Caco-2 (cell line): ENCODE measurements at regions not wholly inside any gene's neighbourhood (a gene's known extent, or its start where the extent isn't known, plus 50 kb on each side); places are given as distances from the start of the nearest gene placed in this dataset.
"Not testable (repeated sequence)": the region's sequence is repeated elsewhere in the genome, so short reads cannot be mapped to it uniquely, and the experiment has no call there.

ENCODE experiments used
- BruUV-seq: library from RNA; stranded (reverse); fragments of 400-500 nt; replicated peaks from 2 replicates; lab custom pipeline; 2021; lab: Mats Ljungman, UMichigan
- CTCF ChIA-PET: fragments of 300-600 bp; sonication (Branson Sonifier 250); formaldehyde crosslinking; loops from one replicate; lab custom pipeline; 2022; ENCODE audit warnings: antibody characterized with exemption; lab: Charles Lee
- POLR2A ChIA-PET: fragments of 300-600 bp; sonication (Branson Sonifier 250); formaldehyde crosslinking; loops from one replicate; lab custom pipeline; 2022; ENCODE audit warnings: antibody characterized with exemption; lab: Charles Lee
- DNase-seq, 2 experiments: peaks; one replicate each; pipeline versions ENCODE4 v3.0.0 to v3.0.0-alpha.2; 2020 to 2022
- H3K27me3 ChIP-seq: replicated peaks from 2 replicates; pipeline ENCODE4 v1.6.0; 2011; ENCODE audit warnings: low read length; ENCODE audit not compliant: control insufficient read depth, insufficient read depth
- H3K36me3 ChIP-seq: 2 replicates; pipeline ENCODE4 v1.5.1; 2011; ENCODE audit warnings: low read length; ENCODE audit not compliant: control insufficient read depth, insufficient read depth
- H3K4me1 ChIP-seq: fragments of 250-450 bp; sonication (Bioruptor Pico); 2 replicates; pipeline ENCODE4 v1.5.1; 2020; ENCODE audit warnings: mild to moderate bottlenecking
- H3K4me3 ChIP-seq: 2 replicates; pipeline ENCODE4 v1.5.1; 2011; ENCODE audit warnings: low read depth, mild to moderate bottlenecking, control low read depth, low read length
- H3K9me3 ChIP-seq: fragments of 250-450 bp; sonication (Bioruptor Pico); 2 replicates; pipeline ENCODE4 v1.5.1; 2020; ENCODE audit warnings: mild to moderate bottlenecking, moderate library complexity
- H3K27ac Mint-ChIP-seq: one replicate; pipeline ENCODE4 v1.8.0; 2022; ENCODE audit warnings: mixed read lengths; ENCODE audit not compliant: unreplicated experiment
- H3K27me3 Mint-ChIP-seq: one replicate; pipeline ENCODE4 v1.8.0; 2022; ENCODE audit warnings: mixed read lengths; ENCODE audit not compliant: insufficient read depth, unreplicated experiment
- H3K36me3 Mint-ChIP-seq: one replicate; pipeline ENCODE4 v1.8.0; 2022; ENCODE audit warnings: mild to moderate bottlenecking, mixed read lengths; ENCODE audit not compliant: insufficient read depth, unreplicated experiment
- H3K4me1 Mint-ChIP-seq: one replicate; pipeline ENCODE4 v1.8.0; 2022; ENCODE audit warnings: low read depth, mixed read lengths; ENCODE audit not compliant: unreplicated experiment
- H3K4me3 Mint-ChIP-seq: one replicate; pipeline ENCODE4 v1.8.0; 2022; ENCODE audit warnings: mild to moderate bottlenecking, moderate library complexity, mixed read lengths; ENCODE audit not compliant: unreplicated experiment
- H3K9me3 Mint-ChIP-seq: one replicate; pipeline ENCODE4 v1.8.0; 2022; ENCODE audit warnings: mixed read lengths; ENCODE audit not compliant: unreplicated experiment
- intact Hi-C: fragments of 100-400 bp; cut with micrococcal nuclease; formaldehyde crosslinking; loops from one replicate; pipeline ENCODE4 v1.10.0; 2022; ENCODE audit not compliant: unreplicated experiment
- TF ChIP-seq, protein P1 (sequence below), 2 experiments: fragments of 200-600 bp in 1 of 2; IDR thresholded peaks; 1 replicate in 1 of 2; 2 replicates in 1 of 2; pipeline versions ENCODE4 v1.5.1 to v1.8.0; 2011 to 2022; ENCODE audit warnings: antibody characterized with exemption in 1 of 2, control low read depth in 1 of 2, inconsistent platforms in 1 of 2, low read depth in 1 of 2, low read length in 1 of 2, mild to moderate bottlenecking in 1 of 2, moderate library complexity in 1 of 2; ENCODE audit not compliant: insufficient read depth in 1 of 2, severe bottlenecking in 1 of 2, unreplicated experiment in 1 of 2

- H3K27me3 Mint-ChIP-seq = no peaks in the 10 kb centered on the region
- H3K36me3 Mint-ChIP-seq = no peaks in the 10 kb centered on the region
- CTCF ChIA-PET = no interaction called here
- Histone ChIP-seq H3K9me3 (no peaks in the 10 kb centered on the region), H3K27me3 (no peaks in the 10 kb centered on the region), H3K36me3 (no peaks in the 10 kb centered on the region), H3K4me1 (no peaks in the 10 kb centered on the region), H3K4me3 (no peak overlapping the region)
- no peak for DNase-seq
- H3K9me3 Mint-ChIP-seq = no peaks in the 10 kb centered on the region
- TF ChIP-seq, protein P1, sequence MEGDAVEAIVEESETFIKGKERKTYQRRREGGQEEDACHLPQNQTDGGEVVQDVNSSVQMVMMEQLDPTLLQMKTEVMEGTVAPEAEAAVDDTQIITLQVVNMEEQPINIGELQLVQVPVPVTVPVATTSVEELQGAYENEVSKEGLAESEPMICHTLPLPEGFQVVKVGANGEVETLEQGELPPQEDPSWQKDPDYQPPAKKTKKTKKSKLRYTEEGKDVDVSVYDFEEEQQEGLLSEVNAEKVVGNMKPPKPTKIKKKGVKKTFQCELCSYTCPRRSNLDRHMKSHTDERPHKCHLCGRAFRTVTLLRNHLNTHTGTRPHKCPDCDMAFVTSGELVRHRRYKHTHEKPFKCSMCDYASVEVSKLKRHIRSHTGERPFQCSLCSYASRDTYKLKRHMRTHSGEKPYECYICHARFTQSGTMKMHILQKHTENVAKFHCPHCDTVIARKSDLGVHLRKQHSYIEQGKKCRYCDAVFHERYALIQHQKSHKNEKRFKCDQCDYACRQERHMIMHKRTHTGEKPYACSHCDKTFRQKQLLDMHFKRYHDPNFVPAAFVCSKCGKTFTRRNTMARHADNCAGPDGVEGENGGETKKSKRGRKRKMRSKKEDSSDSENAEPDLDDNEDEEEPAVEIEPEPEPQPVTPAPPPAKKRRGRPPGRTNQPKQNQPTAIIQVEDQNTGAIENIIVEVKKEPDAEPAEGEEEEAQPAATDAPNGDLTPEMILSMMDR (IDR thresholded peaks at IDR 0.05; ENCODE audit: insufficient read depth in 1 of 2, low read depth in 1 of 2, low read length in 1 of 2, severe bottlenecking in 1 of 2, unreplicated experiment in 1 of 2) = no peak
- no peaks in the 10 kb centered on the region for H3K4me1 Mint-ChIP-seq
- no TSS peak for BruUV-seq
- POLR2A ChIA-PET = no interaction called here
- intact Hi-C loops = no loop called here
- no peak overlapping the region for H3K27ac Mint-ChIP-seq
- no peak overlapping the region for H3K4me3 Mint-ChIP-seq
Measured at GRCh38 chr2:14492920-14493503, 139.5 kb upstream of the LRATD1 start.

GRCh38 chr2:14494759-14495158 is 137.8 kb upstream of the LRATD1 start:
- Histone ChIP-seq H3K4me1 (no peaks in the 10 kb centered on the region), H3K4me3 (no peak overlapping the region), H3K36me3 (no peaks in the 10 kb centered on the region), H3K27me3 (no peaks in the 10 kb centered on the region), H3K9me3 (no peaks in the 10 kb centered on the region)
- no peak for DNase-seq
- no peaks in the 10 kb centered on the region for H3K4me1 Mint-ChIP-seq
- no TSS peak for BruUV-seq
- no peaks in the 10 kb centered on the region for H3K9me3 Mint-ChIP-seq
- no peak overlapping the region for H3K4me3 Mint-ChIP-seq
- no peak overlapping the region for H3K27ac Mint-ChIP-seq
- ChIA-PET POLR2A (no interaction called here), CTCF (no interaction called here)
- TF ChIP-seq, protein P1 (IDR thresholded peaks at IDR 0.05; ENCODE audit: insufficient read depth in 1 of 2, low read depth in 1 of 2, low read length in 1 of 2, severe bottlenecking in 1 of 2, unreplicated experiment in 1 of 2) = no peak
- intact Hi-C loops = no loop called here
- H3K27me3 Mint-ChIP-seq = no peaks in the 10 kb centered on the region
- no peaks in the 10 kb centered on the region for H3K36me3 Mint-ChIP-seq

DNA sequence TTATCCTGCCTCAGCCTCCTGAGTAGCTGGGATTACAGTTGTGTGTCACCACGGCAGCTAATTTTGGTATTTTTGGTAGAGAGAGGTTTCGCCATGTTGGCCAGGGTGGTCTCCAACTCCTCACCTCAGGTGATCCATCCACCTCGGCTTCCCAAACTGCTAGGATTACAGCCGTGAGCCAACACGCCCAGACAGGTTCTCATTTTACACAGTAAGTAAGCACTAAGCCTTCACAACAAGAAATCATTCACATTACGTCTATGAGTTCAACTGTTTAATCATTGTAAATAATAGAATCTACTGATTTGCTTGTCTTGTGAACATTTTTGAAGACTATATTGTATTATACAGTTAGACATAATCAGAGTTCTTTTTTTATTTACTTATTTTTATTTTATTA is 131.5 kb upstream of the LRATD1 start:
- Mint-ChIP-seq H3K4me1 (no peaks in the 10 kb centered on the region), H3K9me3 (no peaks in the 10 kb centered on the region), H3K36me3 (no peaks in the 10 kb centered on the region), H3K27ac (no peak overlapping the region), H3K27me3 (no peaks in the 10 kb centered on the region), H3K4me3 (no peak overlapping the region)
- POLR2A ChIA-PET = no interaction called here
- DNase-seq = no peak
- TF ChIP-seq, protein P1 (IDR thresholded peaks at IDR 0.05; ENCODE audit: insufficient read depth in 1 of 2, low read depth in 1 of 2, low read length in 1 of 2, severe bottlenecking in 1 of 2, unreplicated experiment in 1 of 2) = no peak
- H3K4me1 ChIP-seq = no peaks in the 10 kb centered on the region
- H3K36me3 ChIP-seq = no peaks in the 10 kb centered on the region
- BruUV-seq = no TSS peak
- no peaks in the 10 kb centered on the region for H3K27me3 ChIP-seq
- no peak overlapping the region for H3K4me3 ChIP-seq
- intact Hi-C loops = no loop called here
- H3K9me3 ChIP-seq = no peaks in the 10 kb centered on the region
- CTCF ChIA-PET = no interaction called here

DNA sequence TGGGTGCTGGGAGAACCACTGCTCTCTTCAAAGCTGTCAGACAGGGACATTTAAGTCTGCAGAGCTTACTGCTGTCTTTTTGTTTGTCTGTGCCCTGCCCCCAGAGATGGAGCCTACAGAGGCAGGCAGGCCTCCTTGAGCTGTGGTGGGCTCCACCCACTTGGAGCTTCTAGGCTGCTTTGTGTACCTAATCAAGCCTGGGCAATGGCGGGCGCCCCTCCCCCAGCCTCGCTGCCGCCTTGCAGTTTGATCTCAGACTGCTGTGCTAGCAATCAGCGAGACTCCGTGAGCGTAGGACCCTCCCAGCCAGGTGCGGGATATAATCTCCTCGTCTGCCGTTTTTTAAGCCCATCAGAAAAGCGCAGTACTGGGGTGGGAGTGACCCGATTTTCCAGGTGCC is 125.6 kb upstream of the LRATD1 start:
- H3K27me3 ChIP-seq, H3K27me3 Mint-ChIP-seq, H3K4me3 Mint-ChIP-seq, H3K36me3 ChIP-seq, H3K36me3 Mint-ChIP-seq, H3K4me3 ChIP-seq, H3K27ac Mint-ChIP-seq, H3K4me1 ChIP-seq, POLR2A ChIA-PET, H3K4me1 Mint-ChIP-seq, BruUV-seq, intact Hi-C loops, DNase-seq, H3K9me3 ChIP-seq, CTCF ChIA-PET: not testable (repeated sequence)
- peaks cover 21% of the 10 kb centered on the region for H3K9me3 Mint-ChIP-seq
